PC-3 (cell line): ENCODE measurements at regions not wholly inside any gene's neighbourhood (a gene's known extent, or its start where the extent isn't known, plus 50 kb on each side); places are given as distances from the start of the nearest gene placed in this dataset.
"Not testable (repeated sequence)": the region's sequence is repeated elsewhere in the genome, so short reads cannot be mapped to it uniquely, and the experiment has no call there.

Experiments
- ATAC-seq: fragments of 200-7000 bp; cut with Tn5 transposase; 2 replicates; pipeline ENCODE4 v1.9.1; 2020; ENCODE audit warnings: mild to moderate bottlenecking, moderate library complexity
- BruUV-seq: library from RNA; stranded (reverse); fragments of 400-500 nt; replicated peaks from 2 replicates; lab custom pipeline; 2021; lab: Mats Ljungman, UMichigan
- CTCF ChIA-PET: fragments of 300-600 bp; sonication (Branson Sonifier 250); formaldehyde crosslinking; loops from one replicate; lab custom pipeline; 2022; ENCODE audit warnings: antibody characterized with exemption; lab: Charles Lee
- POLR2A ChIA-PET: fragments of 300-600 bp; sonication (Branson Sonifier 250); formaldehyde crosslinking; loops from one replicate; lab custom pipeline; 2022; ENCODE audit warnings: antibody characterized with exemption; ENCODE audit not compliant: unreplicated experiment; lab: Charles Lee
- DNase-seq: peaks from one replicate; pipeline ENCODE4 v3.0.0-alpha.2; 2015
- H2AFZ ChIP-seq: fragments of 300-600 bp; sonication (generic); 2 replicates; pipeline ENCODE4 v1.6.0; 2016; ENCODE audit warnings: antibody characterized with exemption, low read length
- H3F3A ChIP-seq: fragments of 300-600 bp; sonication (generic); one replicate; pipeline ENCODE4 v1.6.0; 2017; ENCODE audit warnings: antibody characterized with exemption, low read length, control low read depth, mild to moderate bottlenecking; ENCODE audit not compliant: unreplicated experiment
- H3K27ac ChIP-seq: fragments of 300-600 bp; sonication (generic); 2 replicates; pipeline ENCODE4 v1.5.1; 2016; ENCODE audit warnings: mild to moderate bottlenecking, low read length
- H3K27me3 ChIP-seq: fragments of 300-600 bp; sonication (generic); 2 replicates; pipeline ENCODE4 v1.6.1; 2016; ENCODE audit warnings: low read length, mixed read lengths
- H3K36me3 ChIP-seq: fragments of 300-600 bp; sonication (generic); 2 replicates; pipeline ENCODE4 v1.6.1; 2016; ENCODE audit warnings: low read depth, mixed run types, low read length, mixed read lengths
- H3K4me1 ChIP-seq: fragments of 300-600 bp; sonication (generic); 2 replicates; pipeline ENCODE4 v1.5.1; 2016; ENCODE audit warnings: low read length; ENCODE audit not compliant: insufficient read depth
- H3K4me2 ChIP-seq: fragments of 300-600 bp; sonication (generic); 2 replicates; pipeline ENCODE4 v1.6.0; 2016; ENCODE audit warnings: low read length
- H3K4me3 ChIP-seq: fragments of 300-600 bp; sonication (generic); 2 replicates; pipeline ENCODE4 v1.5.1; 2016; ENCODE audit warnings: mild to moderate bottlenecking, low read length, mixed read lengths
- H3K79me2 ChIP-seq: fragments of 300-600 bp; sonication (generic); 2 replicates; pipeline ENCODE4 v1.6.1; 2017; ENCODE audit warnings: low read length, mixed read lengths
- H3K9ac ChIP-seq: fragments of 300-600 bp; sonication (generic); 2 replicates; pipeline ENCODE4 v1.6.0; 2016; ENCODE audit warnings: mild to moderate bottlenecking, low read length
- H3K9me2 ChIP-seq: fragments of 300-600 bp; sonication (generic); replicated peaks from 2 replicates; pipeline ENCODE4 v1.6.1; 2016; ENCODE audit warnings: mixed run types, low read length, mixed read lengths
- H3K9me3 ChIP-seq: fragments of 300-600 bp; sonication (generic); 2 replicates; pipeline ENCODE4 v1.6.1; 2016; ENCODE audit warnings: low read length, mixed read lengths
- H4K20me1 ChIP-seq: fragments of 300-600 bp; sonication (generic); 2 replicates; pipeline ENCODE4 v1.6.1; 2016; ENCODE audit warnings: low read length, mixed read lengths
- CTCF ChIP-seq: fragments of 300-600 bp; sonication (generic); conservative IDR thresholded peaks from 2 replicates; pipeline ENCODE4 v1.5.1; 2017; ENCODE audit warnings: antibody characterized with exemption, low read depth, mild to moderate bottlenecking, low read length
- EZH2 ChIP-seq: fragments of 300-600 bp; sonication (generic); IDR thresholded peaks from one replicate; pipeline ENCODE4 v1.6.1; 2017; ENCODE audit warnings: antibody characterized with exemption, mild to moderate bottlenecking, low read length; ENCODE audit not compliant: unreplicated experiment
- EZH2phosphoT487 ChIP-seq: fragments of 300-600 bp; sonication (generic); IDR thresholded peaks from 2 replicates; pipeline ENCODE4 v1.6.1; 2018; ENCODE audit warnings: mild to moderate bottlenecking, antibody characterized with exemption, low read length, borderline replicate concordance
- intact Hi-C: fragments of 100-400 bp; cut with micrococcal nuclease; formaldehyde crosslinking; loops from 2 replicates; pipeline ENCODE4 v1.9.0; 2023

- intact Hi-C loops, result no loop called here
- no peaks in the 10 kb centered on the region for H3K79me2 ChIP-seq
- H3K27me3 ChIP-seq, result no peaks in the 10 kb centered on the region
- ATAC-seq (no peak), DNase-seq (no peak)
- TF ChIP-seq CTCF, result no peak
- no peak for TF ChIP-seq EZH2
- no peak for TF ChIP-seq EZH2phosphoT487
- H3F3A ChIP-seq, result no peaks in the 10 kb centered on the region
- H2AFZ ChIP-seq, result no peak overlapping the region
- POLR2A ChIA-PET, result no interaction called here
- CTCF ChIA-PET, result no interaction called here
- no peaks in the 10 kb centered on the region for H3K4me1 ChIP-seq
- no peak overlapping the region for H3K9ac ChIP-seq
- no TSS peak for BruUV-seq
- no peaks in the 10 kb centered on the region for H3K9me2 ChIP-seq
- H3K9me3 ChIP-seq, result no peaks in the 10 kb centered on the region
- H3K27ac ChIP-seq, result no peak overlapping the region
- H3K4me3 ChIP-seq, result no peak overlapping the region
- no peak overlapping the region for H3K4me2 ChIP-seq
- H4K20me1 ChIP-seq, result no peaks in the 10 kb centered on the region
- H3K36me3 ChIP-seq, result no peaks in the 10 kb centered on the region
Observed at GRCh38 chr3:80334534-80334933, 566.7 kb upstream of the ROBO1 start.

- DNase-seq (no peak), ATAC-seq (no peak)
- Histone ChIP-seq H3K9me3 (no peaks in the 10 kb centered on the region), H3K4me3 (no peak overlapping the region), H3K79me2 (no peaks in the 10 kb centered on the region), H3K27me3 (no peaks in the 10 kb centered on the region), H2AFZ (no peak overlapping the region), H3K36me3 (no peaks in the 10 kb centered on the region), H3K4me2 (no peak overlapping the region), H4K20me1 (no peaks in the 10 kb centered on the region), H3K27ac (no peak overlapping the region), H3F3A (no peaks in the 10 kb centered on the region), H3K9me2 (no peaks in the 10 kb centered on the region), H3K4me1 (no peaks in the 10 kb centered on the region), H3K9ac (no peak overlapping the region)
- intact Hi-C loops, result no loop called here
- TF ChIP-seq CTCF (no peak), EZH2phosphoT487 (no peak), EZH2 (no peak)
- ChIA-PET CTCF (no interaction called here), POLR2A (no interaction called here)
- no TSS peak for BruUV-seq
Observed at GRCh38 chr3:80331494-80332170, 563.8 kb upstream of the ROBO1 start.

- POLR2A ChIA-PET, H3K27me3 ChIP-seq, H3K27ac ChIP-seq, H3K9me3 ChIP-seq, ATAC-seq, H3K4me2 ChIP-seq, CTCF ChIA-PET, intact Hi-C loops, BruUV-seq, H3K4me1 ChIP-seq, DNase-seq, H3K79me2 ChIP-seq, H3F3A ChIP-seq, H3K4me3 ChIP-seq, H4K20me1 ChIP-seq, H3K9me2 ChIP-seq, H2AFZ ChIP-seq, H3K36me3 ChIP-seq, H3K9ac ChIP-seq: not testable (repeated sequence)
Observed at GRCh38 chr3:80314541-80314940, 546.7 kb upstream of the ROBO1 start.
